Gastroesophageal sphincter (tissue), 2 donors: ENCODE measurements at regions not wholly inside any gene's neighbourhood (a gene's known extent, or its start where the extent isn't known, plus 50 kb on each side); places are given as distances from the start of the nearest gene placed in this dataset.

Experiments
- EP300 ChIP-seq: sonication (generic); formaldehyde crosslinking; IDR thresholded peaks from one replicate; pipeline ENCODE4 v1.6.1; 2017; ENCODE audit warnings: antibody characterized with exemption, mild to moderate bottlenecking
- POLR2A ChIP-seq, 2 donors: fragments of 450-650 bp; IDR thresholded peaks; one replicate each; pipeline ENCODE4 v1.6.1; 2017; ENCODE audit warnings: antibody characterized with exemption in 2 of 2, mild to moderate bottlenecking in 2 of 2, moderate library complexity in 1 of 2
- POLR2AphosphoS5 ChIP-seq: sonication (generic); formaldehyde crosslinking; IDR thresholded peaks from one replicate; pipeline ENCODE4 v1.6.1; 2017; ENCODE audit warnings: antibody characterized with exemption

DNA sequence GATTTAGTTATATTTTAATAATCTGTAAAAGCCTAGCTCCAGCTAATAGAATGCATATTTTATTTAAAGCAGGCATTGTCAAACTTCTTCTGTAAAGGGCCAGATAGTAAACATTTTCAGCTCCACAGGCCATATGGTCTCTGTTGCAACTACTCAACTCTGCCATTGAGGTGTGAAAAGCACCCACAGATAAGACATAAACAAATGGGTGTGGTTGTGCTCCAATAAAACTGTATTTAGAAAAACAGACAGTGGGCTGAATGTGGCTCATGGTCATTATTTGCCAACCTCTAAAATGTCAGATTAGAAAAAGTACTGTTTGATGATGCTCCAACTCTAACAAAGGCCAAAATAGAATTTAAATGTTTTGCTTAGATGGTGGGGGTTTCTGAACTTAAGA is 519.9 kb downstream of the RNF144A start:
- TF ChIP-seq EP300 (no peak), POLR2A (IDR thresholded peaks at IDR 0.05) (no peak), POLR2AphosphoS5 (no peak)
